ENCODE measurements at regions not wholly inside any gene's neighbourhood (a gene's known extent, or its start where the extent isn't known, plus 50 kb on each side); places are given as distances from the start of the nearest gene placed in this dataset.

DNA sequence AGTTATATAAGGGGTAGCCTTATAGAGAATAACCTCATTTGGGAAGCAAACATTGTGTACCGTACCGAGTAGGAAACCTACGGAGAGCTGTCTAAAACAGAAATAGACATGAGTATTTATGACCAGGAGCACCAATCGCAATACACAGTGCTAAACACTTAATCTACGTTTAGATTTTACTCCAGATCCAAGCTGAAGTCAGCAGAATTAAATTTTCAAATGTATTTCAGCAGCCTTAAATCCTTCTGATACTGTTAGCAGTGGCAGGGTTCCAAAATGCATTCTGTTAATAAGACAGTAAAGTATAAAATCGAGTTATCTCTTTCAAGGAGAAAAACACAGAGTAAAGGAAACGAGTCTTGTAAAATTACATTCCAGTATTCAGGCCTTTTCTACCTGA is 118.1 kb upstream of the ZNF521 start:
- TF ChIP-seq CTCF (IDR thresholded peaks at IDR 0.05) = no peak
- no peak for ATAC-seq (ENCODE audit: low FRiP score)
- DNase-seq (ENCODE audit: low spot score) = no peak

DNA sequence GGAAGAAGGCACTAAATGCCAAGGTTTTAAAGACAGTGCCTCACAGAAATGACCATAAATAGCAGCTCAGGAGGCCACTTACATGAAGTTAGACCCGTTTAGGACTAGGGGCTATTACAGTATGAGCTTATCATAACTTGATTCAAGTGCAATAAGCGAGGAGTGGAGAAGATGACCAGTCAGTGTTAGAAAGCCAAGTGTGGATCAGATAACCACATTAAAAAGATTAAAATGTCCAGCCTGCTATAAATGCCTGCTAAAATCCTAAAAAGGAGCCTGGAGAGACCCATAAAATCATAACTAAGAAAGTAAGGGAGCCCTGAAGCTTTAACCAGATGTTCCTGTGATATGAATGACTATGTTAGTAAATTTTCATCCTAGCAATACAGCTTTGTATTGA is 117.5 kb upstream of the ZNF521 start:
- no peak for ATAC-seq (ENCODE audit: low FRiP score)
- no peak for DNase-seq (ENCODE audit: low spot score)
- TF ChIP-seq CTCF (IDR thresholded peaks at IDR 0.05) = no peak

DNA sequence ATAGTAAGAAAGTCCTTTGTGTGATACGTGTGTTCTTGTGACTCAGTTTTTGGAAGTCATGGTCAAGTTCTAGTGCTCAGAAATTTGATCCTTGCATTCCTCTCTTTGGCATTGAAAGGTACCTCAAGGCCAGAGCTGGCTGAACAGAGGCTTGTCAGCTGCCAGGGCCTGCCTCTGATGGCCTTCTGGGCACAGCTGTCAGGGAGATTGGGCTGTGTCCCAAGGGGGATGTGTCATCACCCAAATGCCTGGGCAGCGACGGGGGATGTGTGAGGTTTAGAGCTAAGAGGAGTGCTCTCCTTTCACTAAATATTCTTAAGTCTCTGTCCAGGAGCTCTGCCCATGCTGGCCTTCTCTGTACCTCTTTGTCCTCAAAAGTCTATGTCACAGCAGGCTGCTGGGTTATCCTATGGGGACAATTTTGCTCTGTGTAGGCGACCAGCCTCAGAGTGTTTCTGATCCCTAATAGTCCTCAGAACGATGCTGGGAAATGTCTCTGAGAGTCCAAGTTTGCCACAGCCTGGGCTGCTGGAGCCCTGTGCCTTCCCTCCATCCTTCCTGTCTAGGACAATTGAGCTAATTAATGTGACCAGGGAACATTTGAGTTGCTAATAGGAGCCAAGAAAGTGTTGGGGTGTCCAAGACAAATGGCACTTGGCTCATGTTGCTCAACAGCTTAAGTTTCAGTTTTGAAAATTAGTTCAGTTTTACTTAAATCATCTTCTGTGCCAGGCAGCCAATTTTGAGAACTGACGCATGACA is 115.4 kb upstream of the ZNF521 start:
- ATAC-seq (ENCODE audit: low FRiP score) (no peak), DNase-seq (ENCODE audit: low spot score) (no peak)
- no peak for TF ChIP-seq CTCF (IDR thresholded peaks at IDR 0.05)

DNA sequence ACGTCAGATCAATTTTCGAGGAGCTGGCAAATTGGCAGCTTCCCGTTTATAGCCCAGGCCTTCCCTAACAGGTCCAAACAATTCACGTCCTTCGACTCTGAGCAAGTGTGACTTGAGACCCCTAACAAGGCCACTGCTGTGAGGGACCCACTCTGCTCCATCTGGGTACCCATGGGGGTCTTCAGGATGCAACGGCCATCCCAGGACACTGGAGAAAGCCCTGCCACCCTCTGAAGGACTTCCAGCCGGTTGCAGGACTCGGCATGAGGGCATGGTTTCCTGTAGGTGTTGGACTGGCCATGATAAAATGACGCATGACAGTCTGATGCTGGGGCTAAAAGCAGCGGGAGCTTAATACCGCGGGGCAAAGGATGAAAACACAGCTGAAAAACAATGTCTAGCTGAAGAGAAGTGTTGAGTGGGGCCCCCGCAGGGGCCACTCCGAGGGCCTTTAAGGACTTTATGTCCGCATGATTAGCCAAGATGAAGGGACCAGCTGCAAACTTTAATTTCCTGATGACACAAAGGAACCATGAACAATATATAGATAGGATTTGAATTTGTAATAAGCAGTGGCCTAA is 113.3 kb upstream of the ZNF521 start:
- no peak for TF ChIP-seq CTCF (IDR thresholded peaks at IDR 0.05)
- ATAC-seq (ENCODE audit: low FRiP score) (no peak), DNase-seq (ENCODE audit: low spot score) (no peak)

- DNase-seq (ENCODE audit: low spot score) (no peak), ATAC-seq (ENCODE audit: low FRiP score) (no peak)
- no peak for TF ChIP-seq CTCF (IDR thresholded peaks at IDR 0.05)
Measured at GRCh38 chr18:25464227-25464626, 112.3 kb upstream of the ZNF521 start.

DNA sequence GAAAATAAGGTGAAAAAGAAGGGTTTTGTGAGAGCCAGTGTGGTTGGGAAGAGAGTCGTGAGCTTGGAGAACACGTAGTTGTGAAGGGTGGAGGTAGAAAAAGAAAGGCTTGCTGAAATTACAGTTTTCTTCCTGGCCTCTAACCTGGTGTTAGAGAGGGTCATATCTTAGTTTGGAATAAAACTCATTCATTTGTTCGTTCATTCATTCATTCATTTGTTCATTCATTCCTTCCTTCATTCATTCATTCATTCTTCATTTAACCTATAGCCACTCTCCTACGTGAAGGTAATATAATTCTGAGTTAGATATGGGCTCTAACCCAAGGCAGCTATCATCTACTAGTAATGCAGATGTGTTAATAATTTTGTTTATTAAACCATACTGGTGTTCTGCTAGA is 111.8 kb upstream of the ZNF521 start:
- DNase-seq (ENCODE audit: low spot score) = no peak
- TF ChIP-seq CTCF (IDR thresholded peaks at IDR 0.05) = no peak

GRCh38 chr18:25459814-25460213 is 107.8 kb upstream of the ZNF521 start:
- ATAC-seq (ENCODE audit: low FRiP score) = no peak

More for the DNA sequence above, 111.8 kb upstream of the ZNF521 start:
- no peak for ATAC-seq (ENCODE audit: low FRiP score)

More at GRCh38 chr18:25459814-25460213, 107.8 kb upstream of the ZNF521 start:
- TF ChIP-seq CTCF (IDR thresholded peaks at IDR 0.05) = no peak
- DNase-seq (ENCODE audit: low spot score) = no peak

Data from omental fat pad (tissue), 3 donors.